Pancreas (tissue), 10 donors: ENCODE measurements at regions not wholly inside any gene's neighbourhood (a gene's known extent, or its start where the extent isn't known, plus 50 kb on each side); places are given as distances from the start of the nearest gene placed in this dataset.

ENCODE experiments used
- ATAC-seq, 4 donors: fragments of 200-7000 bp; cut with Tn5 transposase; one replicate each; pipeline versions ENCODE4 v1.8.0 to v1.9.1; 2020; ENCODE audit warnings: mild to moderate bottlenecking in 4 of 4, moderate library complexity in 4 of 4
- DNase-seq, 6 donors: peaks; one replicate each; pipeline ENCODE4 v3.0.0-alpha.2; 2020
- FAIRE-seq: peaks from 2 replicates; lab custom pipeline; 2012; peaks lifted over from hg19 to GRCh38; lab: Jason Lieb, UNC
- H3K27ac ChIP-seq, 4 donors: fragments of 200-600 bp; sonication (generic); 1 replicate in 3 of 4; 2 replicates in 1 of 4; pipeline versions ENCODE4 v1.5.0 to v1.8.0; 2020
- H3K27me3 ChIP-seq, 4 donors: fragments of 200-600 bp; one replicate each; pipeline ENCODE4 v1.8.0; 2021
- H3K36me3 ChIP-seq, 3 donors: fragments of 200-600 bp; sonication (generic) in 1 of 3; one replicate each; pipeline versions ENCODE4 v1.5.0 to v1.8.0; 2020 to 2021
- H3K4me1 ChIP-seq, 3 donors: fragments of 200-600 bp; one replicate each; pipeline ENCODE4 v1.8.0; 2021
- H3K4me3 ChIP-seq, 4 donors: fragments of 200-600 bp; sonication (generic) in 2 of 4; one replicate each; pipeline versions ENCODE4 v1.5.0 to v1.8.0; 2020 to 2021
- H3K9me3 ChIP-seq, 4 donors: fragments of 200-600 bp; one replicate each; pipeline ENCODE4 v1.8.0; 2021
- WGBS, 2 donors: extraction: QIAGEN DNeasy Blood & Tissue Kit; methylation state at CpG; one replicate each; pipeline ENCODE4 v1.1.7; 2013; 5-methylcytosine and 5-hydroxymethylcytosine counted together
- intact Hi-C, 3 donors: fragments of 100-400 bp; cut with DNase I; formaldehyde crosslinking; loops; one replicate each; pipeline versions ENCODE4 v1.11.1 to v1.14.2; 2022
- TF ChIP-seq, protein P1 (sequence below), 4 donors: fragments of 200-600 bp; sonication (generic) in 3 of 4; IDR thresholded peaks; one replicate each; pipeline versions ENCODE4 v1.5.0 to v1.8.0; 2021; ENCODE audit warnings: antibody characterized with exemption in 4 of 4
- donor health status: healthy with polysubstance abuse.
- donor health status: DM: no; HTN: no; CAD: no; lungs with moderate emphysema.
- donor health status: DM: no; HTN: no; CAD: no.
- donor health status: control.
- donor health status: control.
- donor health status: Bipolar disorder and iron deficiency.
- donor health status: DM: yes; HTN: yes; CAD: no.
- donor health status: DM: no; HTN: no; CAD: no.
- donor health status: DM: no; HTN: no; CAD: no.
- donor health status: DM: yes; HTN: yes; CAD: no.

DNA sequence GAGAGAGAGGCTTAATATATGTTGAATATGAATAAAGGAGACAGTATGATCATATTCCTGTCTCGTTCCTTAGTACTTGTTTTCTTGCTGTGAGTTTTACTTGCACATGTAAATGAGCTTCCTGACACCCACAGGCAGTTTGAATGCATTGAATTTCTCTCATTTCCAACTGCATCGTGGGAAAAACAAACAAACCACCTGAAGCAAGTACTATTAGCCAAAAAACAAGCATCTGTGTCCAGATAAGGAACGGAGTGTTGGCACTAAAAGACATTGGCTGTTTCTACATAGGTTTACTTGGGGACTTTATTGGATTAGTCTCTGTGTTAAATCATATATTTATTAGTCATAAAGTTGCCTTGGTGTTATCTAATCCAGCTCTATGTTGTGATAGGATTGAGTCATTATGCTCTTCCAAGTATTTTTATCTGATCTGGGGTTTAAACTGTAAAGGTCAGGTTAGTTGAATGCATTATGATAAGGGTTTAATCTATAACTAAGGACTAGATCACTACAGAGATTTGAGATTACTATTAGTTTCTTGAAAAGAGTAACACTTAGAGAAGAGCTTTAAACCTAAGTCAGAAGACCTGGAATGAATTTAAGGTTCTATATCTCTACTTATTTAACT, 339.0 kb upstream of the SPANXN4 start:
- Histone ChIP-seq H3K27me3 (no peaks in the 10 kb centered on the region), H3K9me3 (no peaks in the 10 kb centered on the region), H3K36me3 (no peaks in the 10 kb centered on the region), H3K27ac (no peak overlapping the region), H3K4me1 (no peaks in the 10 kb centered on the region), H3K4me3 (no peak overlapping the region)
- ATAC-seq (peak in 1 of 4 donors; percentile 11), DNase-seq (no peak), FAIRE-seq (no peak)
- intact Hi-C loops: no loop called here
- WGBS, 2 donors: 7 to 9% methylated on average over 3 of the region's 3 CpGs
- TF ChIP-seq, protein P1, sequence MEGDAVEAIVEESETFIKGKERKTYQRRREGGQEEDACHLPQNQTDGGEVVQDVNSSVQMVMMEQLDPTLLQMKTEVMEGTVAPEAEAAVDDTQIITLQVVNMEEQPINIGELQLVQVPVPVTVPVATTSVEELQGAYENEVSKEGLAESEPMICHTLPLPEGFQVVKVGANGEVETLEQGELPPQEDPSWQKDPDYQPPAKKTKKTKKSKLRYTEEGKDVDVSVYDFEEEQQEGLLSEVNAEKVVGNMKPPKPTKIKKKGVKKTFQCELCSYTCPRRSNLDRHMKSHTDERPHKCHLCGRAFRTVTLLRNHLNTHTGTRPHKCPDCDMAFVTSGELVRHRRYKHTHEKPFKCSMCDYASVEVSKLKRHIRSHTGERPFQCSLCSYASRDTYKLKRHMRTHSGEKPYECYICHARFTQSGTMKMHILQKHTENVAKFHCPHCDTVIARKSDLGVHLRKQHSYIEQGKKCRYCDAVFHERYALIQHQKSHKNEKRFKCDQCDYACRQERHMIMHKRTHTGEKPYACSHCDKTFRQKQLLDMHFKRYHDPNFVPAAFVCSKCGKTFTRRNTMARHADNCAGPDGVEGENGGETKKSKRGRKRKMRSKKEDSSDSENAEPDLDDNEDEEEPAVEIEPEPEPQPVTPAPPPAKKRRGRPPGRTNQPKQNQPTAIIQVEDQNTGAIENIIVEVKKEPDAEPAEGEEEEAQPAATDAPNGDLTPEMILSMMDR (IDR thresholded peaks at IDR 0.05): no peak

DNA sequence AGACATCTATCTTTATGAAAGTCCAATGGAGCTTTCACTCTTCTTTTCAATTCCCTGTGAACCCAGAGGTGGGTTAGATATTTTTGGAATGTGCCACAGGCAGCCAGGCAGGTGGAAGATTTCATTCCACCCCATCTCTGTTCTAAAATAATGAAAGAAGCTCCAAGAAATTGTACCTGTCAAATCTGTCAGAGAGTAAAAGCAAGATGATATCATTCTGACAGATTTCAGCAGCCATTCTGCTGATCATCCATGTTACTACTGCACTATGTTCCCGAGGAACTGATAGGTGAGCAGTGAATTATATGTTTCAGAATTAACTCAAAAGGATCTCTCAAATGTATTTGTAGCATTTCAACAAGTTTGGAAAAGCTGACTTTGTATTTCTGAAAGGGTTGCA, 339.5 kb upstream of the SPANXN4 start:
- Histone ChIP-seq H3K9me3 (no peaks in the 10 kb centered on the region), H3K4me3 (no peak overlapping the region), H3K27ac (no peak overlapping the region), H3K36me3 (no peaks in the 10 kb centered on the region), H3K4me1 (no peaks in the 10 kb centered on the region), H3K27me3 (no peaks in the 10 kb centered on the region)
- intact Hi-C loops: no loop called here
- ATAC-seq (no peak), DNase-seq (no peak), FAIRE-seq (no peak)
- WGBS, 2 donors: 24 to 31% methylated on average over 1 of the region's 1 CpG
- TF ChIP-seq, protein P1 (IDR thresholded peaks at IDR 0.05): no peak

DNA sequence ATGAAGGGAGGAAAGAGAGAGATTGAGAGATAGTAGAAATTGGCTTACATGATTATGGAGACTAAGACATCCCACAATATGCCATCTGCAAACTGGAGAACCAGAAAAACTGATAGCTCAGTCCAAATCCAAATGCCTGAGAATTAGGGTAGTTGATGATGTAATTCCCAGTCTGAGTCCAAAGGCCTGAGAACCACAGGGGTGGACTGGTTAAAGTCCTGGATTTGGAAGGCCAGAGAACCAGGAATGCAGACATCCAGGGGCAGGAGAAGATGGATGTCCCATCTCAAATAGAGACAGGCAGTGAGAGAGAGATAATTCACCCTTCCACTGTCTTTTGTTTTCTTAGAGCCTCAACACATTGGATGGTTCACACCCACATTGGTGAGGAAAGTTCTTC, 345.7 kb upstream of the SPANXN4 start:
- no peak for ATAC-seq
- TF ChIP-seq, protein P1 (IDR thresholded peaks at IDR 0.05): no peak
- intact Hi-C loops: no loop called here

DNA sequence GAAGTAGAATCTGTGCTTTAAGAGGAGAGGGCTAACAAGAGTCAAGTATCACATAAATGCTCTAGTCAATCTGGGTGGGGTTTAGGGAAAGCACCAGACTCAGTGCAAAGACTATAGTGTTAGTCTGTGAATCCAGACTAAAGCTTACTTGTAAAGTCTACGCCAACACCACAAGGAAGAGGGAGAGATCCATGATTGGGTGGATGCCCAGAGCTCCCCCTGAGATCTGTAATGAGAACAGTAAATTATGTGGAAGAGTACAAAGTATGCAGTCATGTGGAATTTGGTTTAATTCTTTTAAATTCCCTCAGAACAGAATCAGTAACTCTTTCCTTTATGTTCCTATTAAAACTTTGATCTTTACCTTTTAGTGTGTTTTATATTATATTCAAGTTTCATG, 354.7 kb upstream of the SPANXN4 start:
- no peak overlapping the region for H3K4me3 ChIP-seq
- 63 to 68% methylated on average over 1 of the region's 1 CpG for WGBS, 2 donors
- no peaks in the 10 kb centered on the region for H3K9me3 ChIP-seq
- DNase-seq (no peak), ATAC-seq (no peak), FAIRE-seq (no peak)
- intact Hi-C loops: no loop called here
- no peaks in the 10 kb centered on the region for H3K36me3 ChIP-seq
- TF ChIP-seq, protein P1 (IDR thresholded peaks at IDR 0.05): no peak
- H3K4me1 ChIP-seq: no peaks in the 10 kb centered on the region
- H3K27me3 ChIP-seq: no peaks in the 10 kb centered on the region
- no peak overlapping the region for H3K27ac ChIP-seq

More for the DNA sequence above, 345.7 kb upstream of the SPANXN4 start:
- Histone ChIP-seq H3K9me3 (no peaks in the 10 kb centered on the region), H3K36me3 (no peaks in the 10 kb centered on the region), H3K4me1 (no peaks in the 10 kb centered on the region), H3K27ac (no peak overlapping the region), H3K27me3 (no peaks in the 10 kb centered on the region), H3K4me3 (no peak overlapping the region)
- FAIRE-seq (no peak), DNase-seq (no peak)

DNA sequence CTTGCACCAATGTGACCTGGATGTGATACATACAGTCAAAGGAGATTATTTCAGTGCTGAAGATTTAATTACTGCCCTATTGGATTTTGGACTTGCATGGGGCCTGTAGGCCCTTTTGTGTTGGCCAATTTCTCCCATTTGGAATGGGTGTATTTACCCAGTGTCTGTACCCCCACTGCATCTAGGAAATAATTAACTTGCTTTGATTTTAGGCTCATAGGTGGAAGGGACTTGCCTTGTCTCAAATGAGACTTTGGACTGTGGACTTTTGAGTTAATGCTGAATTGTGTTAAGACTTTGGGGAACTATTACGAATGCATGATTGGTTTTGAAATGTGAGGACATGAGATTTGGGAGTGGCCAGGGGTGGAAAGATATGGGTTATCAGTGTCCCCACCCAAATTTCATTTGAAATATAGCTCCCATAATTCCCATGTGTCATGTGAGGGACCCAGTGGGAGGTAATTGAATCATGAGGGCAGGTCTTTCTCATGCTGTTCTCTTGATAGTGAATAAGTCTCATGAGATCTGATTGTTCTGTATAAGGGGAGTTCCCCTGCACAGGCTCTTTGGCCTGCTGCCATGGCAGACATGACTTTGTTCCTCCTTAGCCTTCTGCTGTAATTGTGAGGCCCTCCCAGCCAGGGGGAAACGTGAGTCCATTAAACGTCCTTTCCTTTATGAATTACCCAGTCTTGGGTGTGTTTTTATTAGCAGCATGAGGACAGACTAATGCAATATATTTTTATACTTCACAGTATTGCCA, 362.2 kb upstream of the SPANXN4 start:
- TF ChIP-seq, protein P1 (IDR thresholded peaks at IDR 0.05): no peak
- no peaks in the 10 kb centered on the region for H3K4me1 ChIP-seq
- H3K27ac ChIP-seq: no peak overlapping the region
- no peaks in the 10 kb centered on the region for H3K36me3 ChIP-seq
- no peaks in the 10 kb centered on the region for H3K9me3 ChIP-seq
- ATAC-seq (no peak), FAIRE-seq (no peak), DNase-seq (peak in 1 of 6 donors; percentile 14)
- WGBS, 2 donors: 13 to 23% methylated on average over 3 of the region's 3 CpGs
- no peaks in the 10 kb centered on the region for H3K27me3 ChIP-seq
- intact Hi-C loops: no loop called here
- no peak overlapping the region for H3K4me3 ChIP-seq
